ENCODE measurements at regions not wholly inside any gene's neighbourhood (a gene's known extent, or its start where the extent isn't known, plus 50 kb on each side); places are given as distances from the start of the nearest gene placed in this dataset.
"Not testable (repeated sequence)": the region's sequence is repeated elsewhere in the genome, so short reads cannot be mapped to it uniquely, and the experiment has no call there.

- no peak for FAIRE-seq
Observed at GRCh38 chr1:177708406-177708805, 261.5 kb downstream of the SEC16B start.

DNA sequence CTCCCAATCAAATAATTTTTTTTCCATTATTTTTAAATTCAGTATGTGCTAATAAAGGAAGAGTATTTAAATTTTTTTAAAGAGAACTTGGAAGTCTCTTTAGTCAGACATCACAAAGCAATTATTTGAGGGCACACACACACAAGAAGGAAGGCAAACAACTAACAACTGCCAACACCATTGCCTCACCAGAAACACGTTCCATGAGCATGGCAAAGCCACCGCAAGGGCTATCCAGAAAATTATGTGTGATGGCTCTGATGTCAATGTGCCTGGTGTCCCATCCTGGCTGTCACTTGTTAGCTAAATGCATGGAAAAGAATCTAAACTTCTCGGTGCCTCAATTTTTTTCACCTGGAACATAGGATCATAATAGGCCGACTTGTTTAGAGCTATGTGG lies 262.9 kb downstream of the SEC16B start:
- no peak for FAIRE-seq

DNA sequence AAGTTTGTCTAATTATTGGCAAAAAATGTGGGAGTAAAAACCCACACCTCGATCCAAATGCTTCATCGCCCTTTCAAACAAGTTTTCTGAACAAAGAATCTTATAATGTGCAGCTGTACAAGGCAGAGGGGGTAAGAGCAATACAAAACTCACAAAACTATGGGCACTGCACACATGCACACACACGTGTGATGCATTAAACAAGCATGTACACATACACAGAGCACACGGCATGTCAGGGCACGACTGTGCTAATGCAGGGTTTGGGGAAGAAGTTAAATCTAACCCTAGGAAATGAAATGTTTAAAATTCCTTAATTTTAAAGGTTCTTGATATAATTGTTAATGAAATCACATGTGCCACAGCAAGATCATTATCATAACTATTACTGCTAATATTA lies 264.0 kb downstream of the SEC16B start:
- FAIRE-seq: no peak

DNA sequence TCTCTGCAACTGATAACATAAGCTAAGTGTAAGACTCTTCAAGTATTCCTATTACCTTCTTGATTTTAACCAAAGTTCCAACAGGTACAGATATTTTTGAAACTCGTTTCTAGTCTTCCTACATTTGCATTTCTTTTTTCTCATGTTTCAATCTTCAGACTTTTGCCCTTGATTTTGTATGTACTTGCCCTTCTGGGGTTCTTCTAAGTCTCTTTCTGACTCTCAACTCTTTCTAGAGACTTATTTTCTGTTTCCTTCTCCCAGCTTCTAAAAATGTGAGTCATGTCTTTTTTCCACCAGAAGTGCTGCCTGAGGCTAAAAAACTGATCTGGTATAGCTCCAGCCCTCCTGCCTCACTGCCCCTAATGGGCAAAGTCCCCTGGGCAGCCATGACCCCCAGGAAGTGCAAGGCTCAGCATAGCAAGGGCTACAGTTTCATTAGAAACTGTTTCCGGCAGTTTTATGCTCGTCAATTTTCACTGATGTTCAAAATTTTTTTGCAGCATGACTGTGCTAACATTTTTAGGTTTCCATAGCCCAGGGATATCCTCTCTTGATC lies 265.9 kb downstream of the SEC16B start:
- FAIRE-seq: no peak

GRCh38 chr1:177701654-177702353 lies 268.1 kb downstream of the SEC16B start:
- FAIRE-seq: no peak

- FAIRE-seq: no peak
Observed at GRCh38 chr1:177700856-177701255, 269.0 kb downstream of the SEC16B start.

GRCh38 chr1:177690996-177691395 lies 278.9 kb downstream of the SEC16B start:
- no peak for FAIRE-seq

- no peak for FAIRE-seq
Observed at GRCh38 chr1:177687544-177687943, 282.3 kb downstream of the SEC16B start.

GRCh38 chr1:177686933-177687332 lies 282.9 kb downstream of the SEC16B start:
- no peak for FAIRE-seq

- no peak for FAIRE-seq
Observed at GRCh38 chr1:177669161-177669560, 300.7 kb downstream of the SEC16B start.

- no peak for FAIRE-seq
Observed at GRCh38 chr1:177665935-177666334, 303.9 kb downstream of the SEC16B start.

GRCh38 chr1:177664742-177665141 lies 305.1 kb downstream of the SEC16B start:
- FAIRE-seq: not testable (repeated sequence)

- FAIRE-seq: no peak
Observed at GRCh38 chr1:177660188-177660587, 309.7 kb downstream of the SEC16B start.

GRCh38 chr1:177659281-177659680 lies 310.6 kb downstream of the SEC16B start:
- no peak for FAIRE-seq

DNA sequence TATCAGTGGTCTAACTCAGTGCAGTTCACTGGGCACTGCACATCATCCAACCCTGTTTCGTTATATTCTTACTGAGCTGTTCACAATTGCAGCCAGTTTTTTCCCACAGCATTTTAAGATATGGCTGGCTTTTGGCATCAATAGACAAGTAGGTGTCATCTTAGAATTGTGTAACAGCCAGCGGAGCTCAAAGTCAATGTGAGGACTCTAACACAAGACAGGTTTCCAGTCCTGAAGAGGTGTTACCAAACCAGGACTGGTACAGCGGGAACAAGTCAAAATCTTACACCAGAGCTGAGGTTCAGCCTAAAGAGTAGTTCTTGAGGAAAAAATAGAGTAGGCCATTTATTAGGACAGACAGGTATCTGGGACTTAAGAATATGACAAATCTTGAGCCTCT lies 313.3 kb downstream of the SEC16B start:
- no peak for FAIRE-seq

DNA sequence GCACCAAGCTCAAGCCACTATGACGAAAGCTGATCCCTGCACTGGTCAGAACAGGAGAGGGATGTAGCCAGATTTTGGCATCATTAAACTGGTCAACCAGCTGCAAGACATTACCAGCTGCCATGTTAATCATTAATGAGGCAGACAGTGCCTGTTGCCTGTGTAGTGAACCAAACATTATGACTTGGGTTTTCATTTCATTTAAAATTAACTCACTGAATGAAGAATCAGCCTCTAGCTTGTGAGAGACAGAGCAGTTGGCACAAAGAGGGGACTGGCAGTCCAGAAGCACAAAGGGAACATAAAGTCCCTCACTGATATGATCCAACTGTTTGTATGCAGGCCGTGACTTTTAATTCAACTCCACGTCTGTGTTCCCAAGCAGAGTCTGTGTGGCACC lies 318.9 kb downstream of the SEC16B start:
- FAIRE-seq: no peak

- FAIRE-seq: no peak
Observed at GRCh38 chr1:177648731-177649265, 321.1 kb downstream of the SEC16B start.

- no peak for FAIRE-seq
Observed at GRCh38 chr1:177648138-177648537, 321.7 kb downstream of the SEC16B start.

DNA sequence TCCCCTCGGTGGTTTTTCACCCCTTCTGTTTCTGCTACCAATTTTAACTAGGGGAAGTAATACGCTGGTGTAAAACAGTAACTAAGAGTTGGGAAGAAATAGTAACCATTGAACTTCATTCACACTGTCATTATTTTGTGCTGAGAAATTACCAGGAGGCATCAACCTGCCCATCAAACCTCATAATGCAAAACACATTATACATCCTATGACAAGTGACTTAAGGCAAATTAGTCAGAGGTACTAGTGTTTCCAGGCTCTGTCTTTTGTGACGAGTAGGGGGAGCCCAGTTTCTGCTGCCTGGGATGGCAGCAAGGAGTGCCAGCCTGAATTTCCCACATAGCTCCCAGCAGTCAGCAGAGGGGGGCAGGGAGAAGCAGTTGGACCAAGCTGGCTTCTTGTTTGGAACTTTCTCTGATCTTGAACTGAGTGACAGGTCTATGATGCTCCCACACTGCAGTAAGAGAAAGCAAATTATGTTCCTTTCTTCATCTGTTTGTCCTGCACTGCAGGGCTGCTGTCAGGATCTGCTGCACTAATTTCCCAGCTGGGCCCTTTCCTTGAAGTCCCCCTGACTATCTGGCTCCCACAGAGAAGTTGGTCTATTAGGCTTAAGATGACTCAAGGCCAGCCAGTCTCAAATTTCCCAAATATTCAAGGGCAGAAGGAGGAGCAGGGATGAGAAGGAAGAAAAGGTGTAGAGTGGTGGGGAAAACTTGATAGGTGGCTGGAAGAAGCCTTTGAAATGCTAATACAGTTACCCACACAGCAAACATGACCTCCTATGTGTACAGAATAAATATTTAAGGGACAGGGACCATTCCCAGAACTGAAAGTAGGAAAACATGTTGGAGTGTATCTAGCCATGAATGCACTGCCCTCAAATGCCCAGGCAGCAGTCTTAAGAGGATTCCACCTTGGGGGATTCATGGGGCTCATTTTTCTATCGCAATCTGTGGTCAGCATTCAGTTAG lies 322.8 kb downstream of the SEC16B start:
- no peak for FAIRE-seq

- no peak for FAIRE-seq
Observed at GRCh38 chr1:177645491-177646190, 324.2 kb downstream of the SEC16B start.

- FAIRE-seq: no peak
Observed at GRCh38 chr1:177640687-177641086, 329.2 kb downstream of the SEC16B start.

- FAIRE-seq: not testable (repeated sequence)
Observed at GRCh38 chr1:177634151-177634550, 335.7 kb downstream of the SEC16B start.
